ENCODE measurements at regions not wholly inside any gene's neighbourhood (a gene's known extent, or its start where the extent isn't known, plus 50 kb on each side); places are given as distances from the start of the nearest gene placed in this dataset.

DNA sequence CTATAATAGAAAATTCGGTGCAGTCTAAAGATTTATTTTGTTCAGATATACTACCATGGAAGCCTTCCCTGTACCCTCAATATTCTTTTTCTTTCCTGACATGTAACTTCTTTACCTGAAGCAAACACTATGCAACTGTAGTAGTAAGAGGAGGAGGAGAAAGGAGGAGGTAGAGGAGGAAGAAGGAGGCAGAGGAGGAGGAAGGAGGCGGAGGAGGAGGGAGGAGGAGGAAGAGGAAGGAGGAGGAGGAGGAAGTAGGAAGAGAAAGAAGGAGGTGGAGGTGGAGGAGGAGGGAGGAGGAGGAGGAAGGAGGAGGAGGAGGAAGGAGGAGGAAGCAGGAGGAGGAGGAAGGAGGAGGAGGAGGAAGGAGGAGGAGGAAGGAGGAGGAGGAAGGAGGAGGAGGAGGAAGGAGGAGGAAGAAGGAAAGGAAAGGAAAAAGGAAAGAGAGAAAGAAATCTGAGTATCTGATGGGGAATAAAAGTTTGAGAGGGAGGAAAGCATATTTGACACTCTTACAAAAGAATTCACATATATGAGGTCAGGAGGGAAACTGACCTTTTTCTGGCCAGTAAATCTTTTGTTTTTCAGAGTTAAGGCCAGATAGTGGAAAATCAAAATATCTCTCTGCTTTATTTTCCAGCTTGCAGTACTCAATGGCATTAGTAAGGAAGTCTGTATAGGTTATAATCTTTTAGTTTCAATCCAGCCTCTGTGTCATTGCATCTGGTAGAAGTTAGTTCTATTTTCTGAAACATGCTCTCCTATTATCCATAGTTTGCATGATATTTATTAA is 114.5 kb upstream of the LPAR1 start:
- TF ChIP-seq, protein P1, sequence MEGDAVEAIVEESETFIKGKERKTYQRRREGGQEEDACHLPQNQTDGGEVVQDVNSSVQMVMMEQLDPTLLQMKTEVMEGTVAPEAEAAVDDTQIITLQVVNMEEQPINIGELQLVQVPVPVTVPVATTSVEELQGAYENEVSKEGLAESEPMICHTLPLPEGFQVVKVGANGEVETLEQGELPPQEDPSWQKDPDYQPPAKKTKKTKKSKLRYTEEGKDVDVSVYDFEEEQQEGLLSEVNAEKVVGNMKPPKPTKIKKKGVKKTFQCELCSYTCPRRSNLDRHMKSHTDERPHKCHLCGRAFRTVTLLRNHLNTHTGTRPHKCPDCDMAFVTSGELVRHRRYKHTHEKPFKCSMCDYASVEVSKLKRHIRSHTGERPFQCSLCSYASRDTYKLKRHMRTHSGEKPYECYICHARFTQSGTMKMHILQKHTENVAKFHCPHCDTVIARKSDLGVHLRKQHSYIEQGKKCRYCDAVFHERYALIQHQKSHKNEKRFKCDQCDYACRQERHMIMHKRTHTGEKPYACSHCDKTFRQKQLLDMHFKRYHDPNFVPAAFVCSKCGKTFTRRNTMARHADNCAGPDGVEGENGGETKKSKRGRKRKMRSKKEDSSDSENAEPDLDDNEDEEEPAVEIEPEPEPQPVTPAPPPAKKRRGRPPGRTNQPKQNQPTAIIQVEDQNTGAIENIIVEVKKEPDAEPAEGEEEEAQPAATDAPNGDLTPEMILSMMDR (IDR thresholded peaks at IDR 0.05; ENCODE audit: low read depth, low read length, missing control alignments): no peak
- no peak for DNase-seq
- H3K4me3 ChIP-seq (ENCODE audit: low read depth, low read length): no peak overlapping the region
- H3K27ac ChIP-seq: no peak overlapping the region
- in situ Hi-C loops (cut with HindIII; ENCODE audit: low pct_ligation_motif_present, low sequenced_read_pairs): no loop called here
- H3K27me3 ChIP-seq (replicated peaks): no peaks in the 10 kb centered on the region
- H3K36me3 ChIP-seq (replicated peaks): no peaks in the 10 kb centered on the region

DNA sequence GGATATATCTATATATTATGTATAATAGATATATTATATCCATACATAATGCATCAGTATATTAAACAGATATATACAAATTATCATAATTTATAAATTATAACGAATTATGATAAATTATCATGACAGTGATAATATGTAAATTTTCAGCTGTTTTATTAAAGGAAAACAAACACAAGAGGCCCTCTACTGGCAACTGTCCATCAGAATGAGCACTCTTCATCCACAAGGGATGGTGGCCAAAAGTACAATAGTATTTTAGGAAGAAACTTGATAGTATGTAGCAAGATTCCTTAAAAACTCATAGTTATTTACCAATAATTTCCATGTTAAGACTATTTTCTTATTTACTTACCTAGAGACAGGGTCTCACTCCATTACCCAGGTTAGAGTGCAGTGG is 113.3 kb upstream of the LPAR1 start:
- no peaks in the 10 kb centered on the region for H3K27me3 ChIP-seq (replicated peaks)
- in situ Hi-C loops (cut with HindIII; ENCODE audit: low pct_ligation_motif_present, low sequenced_read_pairs): no loop called here
- no peak overlapping the region for H3K4me3 ChIP-seq (ENCODE audit: low read depth, low read length)

DNA sequence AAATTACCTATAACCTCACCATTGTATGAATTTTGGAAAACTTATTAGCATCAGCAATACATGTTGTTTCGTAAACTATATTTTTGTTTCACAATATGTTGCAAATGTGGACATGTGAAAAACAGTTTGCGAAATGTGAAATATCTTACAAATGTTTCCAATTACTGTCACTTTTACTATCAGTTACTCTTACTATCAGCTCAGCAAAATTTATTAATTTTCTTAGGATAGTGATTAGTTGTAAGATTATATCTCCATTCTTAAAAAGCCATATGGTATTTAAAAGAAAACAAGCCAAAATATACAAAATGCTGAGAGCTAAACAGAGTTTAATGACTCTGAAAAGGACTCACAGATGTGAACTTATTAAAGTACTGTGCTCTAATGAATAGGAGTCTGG is 111.9 kb upstream of the LPAR1 start:
- TF ChIP-seq, protein P1 (IDR thresholded peaks at IDR 0.05; ENCODE audit: low read depth, low read length, missing control alignments): no peak
- Histone ChIP-seq H3K27ac (no peak overlapping the region), H3K36me3 (replicated peaks) (no peaks in the 10 kb centered on the region), H3K4me3 (ENCODE audit: low read depth, low read length) (no peak overlapping the region), H3K27me3 (replicated peaks) (no peaks in the 10 kb centered on the region)
- in situ Hi-C loops (cut with HindIII; ENCODE audit: low pct_ligation_motif_present, low sequenced_read_pairs): no loop called here
- no peak for DNase-seq

More for the DNA sequence above, 113.3 kb upstream of the LPAR1 start:
- Histone ChIP-seq H3K36me3 (replicated peaks) (no peaks in the 10 kb centered on the region), H3K27ac (no peak overlapping the region)
- TF ChIP-seq, protein P1 (IDR thresholded peaks at IDR 0.05; ENCODE audit: low read depth, low read length, missing control alignments): peak; percentile 16
- no peak for DNase-seq

DNA sequence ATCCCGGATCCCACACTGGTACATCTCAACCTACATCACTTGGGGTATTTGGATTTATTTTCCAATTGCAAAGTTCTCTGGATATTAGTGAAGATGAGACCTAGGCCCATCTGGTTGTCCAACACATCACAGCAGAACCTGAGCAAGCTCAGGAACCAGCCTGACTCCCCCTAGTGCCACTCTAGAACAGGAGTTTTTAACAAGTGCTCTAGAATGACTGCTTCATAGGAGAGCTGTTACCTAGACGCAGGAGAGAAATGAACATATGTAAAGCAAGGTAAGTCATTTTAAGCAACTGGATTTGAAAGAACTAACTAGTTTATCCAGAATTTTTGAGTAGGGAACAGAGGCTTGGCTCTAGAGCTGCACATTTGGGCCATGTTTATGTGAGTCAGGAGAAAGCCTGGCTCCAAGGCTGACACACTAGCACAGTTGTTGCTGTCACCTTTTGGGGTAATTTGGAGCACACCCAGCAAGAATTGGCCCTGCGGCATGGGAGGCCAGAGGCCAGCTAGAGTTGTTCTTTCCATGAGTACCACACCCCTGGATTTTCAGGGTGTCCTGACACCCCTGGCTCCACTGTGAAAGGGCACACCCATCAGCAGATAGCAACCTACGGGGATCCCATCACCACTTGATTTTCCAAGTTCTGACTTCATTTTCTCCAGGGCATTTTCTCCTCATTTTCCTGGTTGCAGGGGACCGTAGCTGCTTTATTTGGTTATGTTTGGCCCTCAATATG is 110.9 kb upstream of the LPAR1 start:
- no peak for DNase-seq
- Histone ChIP-seq H3K27ac (no peak overlapping the region), H3K27me3 (replicated peaks) (no peaks in the 10 kb centered on the region), H3K4me3 (ENCODE audit: low read depth, low read length) (no peak overlapping the region), H3K36me3 (replicated peaks) (no peaks in the 10 kb centered on the region)
- TF ChIP-seq, protein P1 (IDR thresholded peaks at IDR 0.05; ENCODE audit: low read depth, low read length, missing control alignments): peak; percentile 33
- in situ Hi-C loops (cut with HindIII; ENCODE audit: low pct_ligation_motif_present, low sequenced_read_pairs): no loop called here

DNA sequence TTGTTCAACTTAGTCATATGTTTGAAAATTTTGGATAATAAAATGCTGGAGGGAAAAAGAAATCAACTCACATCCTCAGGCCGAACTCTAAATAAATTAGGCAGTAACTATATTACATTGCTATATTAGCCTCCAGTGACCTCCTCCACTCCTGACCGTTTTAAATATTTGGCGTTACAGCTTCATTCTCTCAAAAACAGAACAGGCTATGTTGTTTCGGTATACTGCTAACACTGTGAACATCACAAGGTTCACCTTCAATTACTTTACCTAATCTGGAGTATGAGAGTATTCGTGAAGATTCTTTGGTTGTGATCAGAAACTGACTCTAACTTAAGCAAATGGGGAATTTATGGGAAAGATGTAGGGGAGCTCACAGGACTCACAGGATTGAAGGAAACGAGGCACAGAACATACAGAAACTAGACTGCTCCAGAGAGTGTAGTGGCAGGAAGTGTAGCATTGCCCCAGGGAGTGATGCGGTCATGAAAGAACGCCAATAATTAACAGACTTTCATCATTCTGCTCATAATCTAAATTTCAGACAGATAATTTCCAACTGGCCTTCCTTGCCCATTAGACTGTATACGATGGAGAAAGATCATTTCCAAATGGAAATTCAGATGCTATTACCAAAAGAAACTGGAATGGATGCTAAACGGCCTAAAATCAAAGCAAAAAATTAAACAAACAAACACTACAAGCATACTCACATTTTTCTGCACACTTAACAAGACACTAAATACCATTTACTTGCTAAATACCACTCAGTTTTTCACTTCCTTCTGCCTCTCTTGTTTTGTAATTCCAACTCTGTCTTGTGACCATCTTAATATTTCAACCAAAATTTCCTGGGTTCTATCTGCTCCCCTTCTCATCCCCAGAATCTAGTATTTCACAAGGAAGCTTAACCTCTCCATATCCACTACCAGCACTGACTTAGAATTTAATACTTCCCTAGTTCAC is 110.1 kb upstream of the LPAR1 start:
- no peak overlapping the region for H3K4me3 ChIP-seq (ENCODE audit: low read depth, low read length)
- no peak overlapping the region for H3K27ac ChIP-seq
- peak; percentile 20 for DNase-seq

More for the DNA sequence above, 110.1 kb upstream of the LPAR1 start:
- TF ChIP-seq, protein P1 (IDR thresholded peaks at IDR 0.05; ENCODE audit: low read depth, low read length, missing control alignments): no peak
- no peaks in the 10 kb centered on the region for H3K27me3 ChIP-seq (replicated peaks)
- no peaks in the 10 kb centered on the region for H3K36me3 ChIP-seq (replicated peaks)
- in situ Hi-C loops (cut with HindIII; ENCODE audit: low pct_ligation_motif_present, low sequenced_read_pairs): no loop called here

Measured in brain microvascular endothelial cell (primary cell).